MCF 10A (cell line): ENCODE measurements at regions not wholly inside any gene's neighbourhood (a gene's known extent, or its start where the extent isn't known, plus 50 kb on each side); places are given as distances from the start of the nearest gene placed in this dataset.

Experiments
- BruUV-seq: library from RNA; stranded (reverse); fragments of 400-500 nt; replicated peaks from 2 replicates; lab custom pipeline; 2021; lab: Mats Ljungman, UMichigan
- CTCF ChIA-PET: fragments of 300-600 bp; sonication (Branson Sonifier 250); formaldehyde crosslinking; extraction: SDS; loops from one replicate; lab custom pipeline; 2021; ENCODE audit warnings: antibody characterized with exemption, inconsistent platforms; lab: Yijun Ruan, JAX
- POLR2A ChIA-PET: fragments of 300-600, 350-650 bp; sonication (Branson Sonifier 250); formaldehyde crosslinking; extraction: SDS; loops from one replicate; lab custom pipeline; 2020; ENCODE audit warnings: antibody characterized with exemption, inconsistent platforms; lab: Yijun Ruan, JAX
- DNase-seq: peaks from one replicate; pipeline ENCODE4 v3.0.0-alpha.2; 2018; ENCODE audit not compliant: unreplicated experiment
- H3K27ac Mint-ChIP-seq: one replicate; pipeline ENCODE4 v1.8.0; 2022; ENCODE audit warnings: mild to moderate bottlenecking, low read depth, mixed read lengths; ENCODE audit not compliant: unreplicated experiment
- H3K27me3 Mint-ChIP-seq: one replicate; pipeline ENCODE4 v1.8.0; 2022; ENCODE audit warnings: mixed read lengths; ENCODE audit not compliant: insufficient read depth, unreplicated experiment
- H3K36me3 Mint-ChIP-seq: one replicate; pipeline ENCODE4 v1.8.0; 2022; ENCODE audit warnings: mild to moderate bottlenecking, moderate library complexity, mixed read lengths; ENCODE audit not compliant: insufficient read depth, unreplicated experiment
- H3K4me1 Mint-ChIP-seq: one replicate; pipeline ENCODE4 v1.8.0; 2022; ENCODE audit warnings: mixed read lengths; ENCODE audit not compliant: insufficient read depth, unreplicated experiment
- H3K4me3 Mint-ChIP-seq: one replicate; pipeline ENCODE4 v1.8.0; 2022; ENCODE audit warnings: mild to moderate bottlenecking, moderate library complexity, mixed read lengths; ENCODE audit not compliant: unreplicated experiment
- H3K9me3 Mint-ChIP-seq: one replicate; pipeline ENCODE4 v1.8.0; 2022; ENCODE audit warnings: mixed read lengths; ENCODE audit not compliant: unreplicated experiment
- intact Hi-C: fragments of 100-400 bp; cut with micrococcal nuclease; formaldehyde crosslinking; loops from 2 replicates; pipeline ENCODE4 v1.14.1; 2022
- TF ChIP-seq, protein P1 (sequence below): fragments of 200-600 bp; IDR thresholded peaks from one replicate; pipeline ENCODE4 v1.8.0; 2022; ENCODE audit warnings: antibody characterized with exemption, mild to moderate bottlenecking; ENCODE audit not compliant: unreplicated experiment

DNA sequence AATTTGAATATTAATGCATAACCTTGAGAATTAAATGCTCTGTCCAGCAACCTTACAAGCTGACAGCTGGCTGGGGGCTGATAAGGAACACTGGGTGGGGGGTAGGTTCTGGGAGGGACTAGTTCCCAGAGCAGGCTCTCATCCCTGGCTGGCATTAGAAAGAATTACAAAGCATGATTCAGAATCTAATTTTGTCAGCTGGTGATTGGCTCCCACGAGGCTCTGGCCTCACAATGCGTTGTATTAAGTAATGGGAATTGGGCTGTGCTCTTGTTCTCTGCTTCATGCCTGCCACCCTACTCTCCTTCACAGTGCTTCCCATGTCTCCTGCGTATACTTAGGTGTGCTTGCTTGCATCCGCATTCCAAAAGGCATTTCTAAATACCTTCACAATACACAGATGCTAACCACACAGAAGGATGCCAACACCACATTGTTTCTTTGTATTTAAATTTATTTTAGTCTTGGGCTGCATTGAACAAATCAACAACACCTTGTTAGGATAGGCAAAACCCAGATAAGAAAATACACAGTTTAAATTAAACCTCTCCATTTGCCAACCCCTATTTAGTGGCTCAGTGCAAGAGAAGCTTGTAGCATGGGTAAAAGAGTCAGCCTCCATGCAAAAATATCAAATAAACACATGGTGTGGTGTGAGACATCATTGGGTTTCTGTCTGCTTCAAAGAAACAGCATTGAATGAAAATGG is 434.5 kb upstream of the JAG1 start:
- Mint-ChIP-seq H3K27me3 (no peaks in the 10 kb centered on the region), H3K4me1 (peaks cover 8% of the 10 kb centered on the region), H3K9me3 (no peaks in the 10 kb centered on the region), H3K27ac (no peak overlapping the region), H3K36me3 (no peaks in the 10 kb centered on the region), H3K4me3 (no peak overlapping the region)
- peak; percentile 10 for DNase-seq
- no TSS peak for BruUV-seq
- CTCF ChIA-PET: interaction anchor here (0.6 kb wide), 1 partner anchor 151 kb away, joined by 3 read pairs; no protein-coding TSS in a partner anchor
- POLR2A ChIA-PET: interaction anchor here (0.7 to 1.0 kb wide), 2 partner anchors 100 to 434 kb away, joined by 3 read pairs; partner anchors contain the start of gene JAG1
- TF ChIP-seq, protein P1, sequence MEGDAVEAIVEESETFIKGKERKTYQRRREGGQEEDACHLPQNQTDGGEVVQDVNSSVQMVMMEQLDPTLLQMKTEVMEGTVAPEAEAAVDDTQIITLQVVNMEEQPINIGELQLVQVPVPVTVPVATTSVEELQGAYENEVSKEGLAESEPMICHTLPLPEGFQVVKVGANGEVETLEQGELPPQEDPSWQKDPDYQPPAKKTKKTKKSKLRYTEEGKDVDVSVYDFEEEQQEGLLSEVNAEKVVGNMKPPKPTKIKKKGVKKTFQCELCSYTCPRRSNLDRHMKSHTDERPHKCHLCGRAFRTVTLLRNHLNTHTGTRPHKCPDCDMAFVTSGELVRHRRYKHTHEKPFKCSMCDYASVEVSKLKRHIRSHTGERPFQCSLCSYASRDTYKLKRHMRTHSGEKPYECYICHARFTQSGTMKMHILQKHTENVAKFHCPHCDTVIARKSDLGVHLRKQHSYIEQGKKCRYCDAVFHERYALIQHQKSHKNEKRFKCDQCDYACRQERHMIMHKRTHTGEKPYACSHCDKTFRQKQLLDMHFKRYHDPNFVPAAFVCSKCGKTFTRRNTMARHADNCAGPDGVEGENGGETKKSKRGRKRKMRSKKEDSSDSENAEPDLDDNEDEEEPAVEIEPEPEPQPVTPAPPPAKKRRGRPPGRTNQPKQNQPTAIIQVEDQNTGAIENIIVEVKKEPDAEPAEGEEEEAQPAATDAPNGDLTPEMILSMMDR: no peak
- intact Hi-C loops: no loop called here

DNA sequence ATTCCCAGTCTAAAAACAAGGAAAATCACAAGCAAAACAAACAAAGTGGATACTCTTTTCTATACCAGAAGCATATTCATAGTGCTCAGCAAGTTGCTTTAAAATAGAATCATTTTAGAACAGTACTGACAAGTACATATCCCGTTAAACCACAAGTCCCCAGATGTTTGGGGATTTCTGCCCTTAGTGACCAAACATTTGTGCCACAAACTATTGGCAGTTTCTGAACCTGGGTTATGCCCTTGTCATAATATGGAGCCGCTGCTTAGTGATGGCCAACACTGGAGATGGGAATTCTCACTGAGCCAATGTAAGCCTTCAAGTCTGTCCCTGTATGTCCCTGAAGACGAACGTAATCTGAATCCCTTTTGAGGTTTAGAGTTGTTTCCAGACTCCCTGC is 436.7 kb upstream of the JAG1 start:
- CTCF ChIA-PET: interaction anchor here (0.5 kb wide), 1 partner anchor 433 kb away, joined by 7 read pairs; no protein-coding TSS in a partner anchor
- no peak overlapping the region for H3K27ac Mint-ChIP-seq
- H3K4me3 Mint-ChIP-seq: no peak overlapping the region
- TF ChIP-seq, protein P1: no peak
- H3K4me1 Mint-ChIP-seq: peaks cover 8% of the 10 kb centered on the region
- no peak for DNase-seq
- BruUV-seq: no TSS peak
- intact Hi-C loops: no loop called here
- POLR2A ChIA-PET: interaction anchor here (0.8 kb wide), 1 partner anchor 13 kb away, joined by 3 read pairs; no protein-coding TSS in a partner anchor
- H3K36me3 Mint-ChIP-seq: no peaks in the 10 kb centered on the region
- no peaks in the 10 kb centered on the region for H3K27me3 Mint-ChIP-seq
- H3K9me3 Mint-ChIP-seq: no peaks in the 10 kb centered on the region

DNA sequence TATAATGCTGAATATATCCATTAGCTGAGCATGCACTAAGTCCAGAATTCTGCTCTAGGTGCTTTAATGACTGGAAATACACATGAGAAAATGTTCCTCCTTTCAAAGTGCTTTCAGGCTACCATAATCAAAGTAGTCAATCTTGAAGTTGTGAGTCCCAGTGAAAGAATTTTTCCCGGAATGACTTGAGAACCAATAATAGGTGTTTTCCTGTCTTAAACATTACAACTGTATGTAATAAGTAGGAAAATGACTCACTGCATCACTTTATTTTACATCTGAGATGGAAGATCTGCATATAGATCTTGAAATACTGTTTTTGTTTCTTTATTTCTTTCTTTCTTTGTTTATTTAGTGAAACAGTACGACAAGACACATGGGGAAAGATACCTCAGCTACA is 437.4 kb upstream of the JAG1 start:
- H3K9me3 Mint-ChIP-seq: no peaks in the 10 kb centered on the region
- TF ChIP-seq, protein P1: no peak
- POLR2A ChIA-PET: interaction anchor here (0.6 kb wide), 1 partner anchor 153 kb away, joined by 4 read pairs; no protein-coding TSS in a partner anchor
- H3K4me3 Mint-ChIP-seq: no peak overlapping the region
- no peak overlapping the region for H3K27ac Mint-ChIP-seq
- no peaks in the 10 kb centered on the region for H3K36me3 Mint-ChIP-seq
- H3K4me1 Mint-ChIP-seq: peaks cover 8% of the 10 kb centered on the region
- H3K27me3 Mint-ChIP-seq: no peaks in the 10 kb centered on the region
- no peak for DNase-seq
- CTCF ChIA-PET: no interaction called here
- intact Hi-C loops: no loop called here
- no TSS peak for BruUV-seq

DNA sequence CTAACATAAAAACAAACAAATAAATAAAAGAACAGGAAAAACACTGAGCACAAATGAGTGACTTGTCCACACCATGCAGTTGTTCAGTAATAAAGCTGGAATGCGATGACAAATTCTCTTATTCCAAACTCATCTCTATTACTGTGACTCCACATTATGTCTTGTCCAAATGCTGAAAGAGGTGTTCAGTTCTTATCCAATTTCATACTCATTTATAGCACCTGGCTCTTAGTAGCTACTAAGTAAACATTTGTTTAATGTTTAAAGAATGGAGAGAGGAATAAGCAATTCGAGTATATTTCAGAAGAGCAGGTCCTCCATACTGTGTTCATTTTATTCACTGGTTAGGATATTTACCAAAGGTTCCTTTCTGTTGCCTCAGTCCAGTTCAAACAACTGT is 439.0 kb upstream of the JAG1 start:
- Mint-ChIP-seq H3K27ac (no peak overlapping the region), H3K27me3 (no peaks in the 10 kb centered on the region), H3K9me3 (no peaks in the 10 kb centered on the region), H3K4me1 (peaks cover 8% of the 10 kb centered on the region), H3K36me3 (no peaks in the 10 kb centered on the region), H3K4me3 (no peak overlapping the region)
- no peak for DNase-seq
- POLR2A ChIA-PET: interaction anchor here (0.5 to 1.0 kb wide), 3 partner anchors 29 to 468 kb away, joined by 3 read pairs; no protein-coding TSS in a partner anchor
- CTCF ChIA-PET: interaction anchor here (1.0 kb wide), 1 partner anchor 38 kb away, joined by 3 read pairs; no protein-coding TSS in a partner anchor
- intact Hi-C loops: no loop called here
- TF ChIP-seq, protein P1: no peak
- no TSS peak for BruUV-seq
